ENCODE measurements at regions not wholly inside any gene's neighbourhood (a gene's known extent, or its start where the extent isn't known, plus 50 kb on each side); places are given as distances from the start of the nearest gene placed in this dataset.

GRCh38 chr16:54636221-54636793 lies 294.4 kb upstream of the IRX5 start:
- DNase-seq (ENCODE audit: low read depth, low spot score) = no peak
- ChIA-PET CTCF (interaction anchor here (1.9 kb wide), 1 partner anchor 14 kb away, joined by 6 read pairs; no protein-coding TSS in a partner anchor), POLR2A (no interaction called here)
- no peak for TF ChIP-seq CTCF (IDR thresholded peaks at IDR 0.05; ENCODE audit: insufficient read depth, low read length, missing control alignments)
- H3K4me3 ChIP-seq (ENCODE audit: low read depth, low read length) = no peak overlapping the region

- POLR2A ChIA-PET = no interaction called here
- no peak overlapping the region for H3K4me3 ChIP-seq (ENCODE audit: low read depth, low read length)
- CTCF ChIA-PET = interaction anchor here (0.7 kb wide), 1 partner anchor 8 kb away, joined by 3 read pairs; no protein-coding TSS in a partner anchor
- TF ChIP-seq CTCF (IDR thresholded peaks at IDR 0.05; ENCODE audit: insufficient read depth, low read length, missing control alignments) = peak; percentile 28
- DNase-seq (ENCODE audit: low read depth, low spot score) = no peak
Measured at GRCh38 chr16:54633943-54634362, 296.7 kb upstream of the IRX5 start.

GRCh38 chr16:54632322-54633220 lies 298.1 kb upstream of the IRX5 start:
- POLR2A ChIA-PET = no interaction called here
- CTCF ChIA-PET = no interaction called here
- no peak for DNase-seq (ENCODE audit: low read depth, low spot score)
- no peak overlapping the region for H3K4me3 ChIP-seq (ENCODE audit: low read depth, low read length)
- no peak for TF ChIP-seq CTCF (IDR thresholded peaks at IDR 0.05; ENCODE audit: insufficient read depth, low read length, missing control alignments)

GRCh38 chr16:54631782-54632181 lies 298.9 kb upstream of the IRX5 start:
- no peak overlapping the region for H3K4me3 ChIP-seq (ENCODE audit: low read depth, low read length)
- ChIA-PET POLR2A (no interaction called here), CTCF (no interaction called here)
- TF ChIP-seq CTCF (IDR thresholded peaks at IDR 0.05; ENCODE audit: insufficient read depth, low read length, missing control alignments) = no peak
- DNase-seq (ENCODE audit: low read depth, low spot score) = no peak

GRCh38 chr16:54630284-54630967 lies 300.2 kb upstream of the IRX5 start:
- ChIA-PET CTCF (no interaction called here), POLR2A (no interaction called here)
- TF ChIP-seq CTCF (IDR thresholded peaks at IDR 0.05; ENCODE audit: insufficient read depth, low read length, missing control alignments) = no peak
- no peak for DNase-seq (ENCODE audit: low read depth, low spot score)
- H3K4me3 ChIP-seq (ENCODE audit: low read depth, low read length) = no peak overlapping the region
